ENCODE measurements at regions not wholly inside any gene's neighbourhood (a gene's known extent, or its start where the extent isn't known, plus 50 kb on each side); places are given as distances from the start of the nearest gene placed in this dataset.

DNA sequence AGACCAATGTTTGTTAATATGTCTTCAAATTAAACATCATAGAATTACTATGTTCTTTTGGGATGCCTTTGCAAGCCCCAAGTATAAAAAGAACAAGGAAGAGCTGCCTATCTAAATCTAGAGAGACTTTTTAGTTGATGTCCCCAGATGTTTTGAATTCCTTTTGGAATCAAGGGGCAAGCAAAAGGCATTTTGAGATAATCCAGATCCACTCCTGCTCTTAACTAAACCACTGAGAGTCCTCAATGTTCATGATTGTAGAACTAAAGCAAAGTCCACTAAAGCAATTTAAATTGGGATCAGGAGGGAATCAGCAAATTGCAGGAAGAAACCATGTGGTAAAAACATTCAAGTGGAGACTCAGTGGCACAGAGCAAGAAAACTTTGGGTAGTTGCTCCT lies 558.5 kb upstream of the VRK2 start:
- TF ChIP-seq, protein P1, sequence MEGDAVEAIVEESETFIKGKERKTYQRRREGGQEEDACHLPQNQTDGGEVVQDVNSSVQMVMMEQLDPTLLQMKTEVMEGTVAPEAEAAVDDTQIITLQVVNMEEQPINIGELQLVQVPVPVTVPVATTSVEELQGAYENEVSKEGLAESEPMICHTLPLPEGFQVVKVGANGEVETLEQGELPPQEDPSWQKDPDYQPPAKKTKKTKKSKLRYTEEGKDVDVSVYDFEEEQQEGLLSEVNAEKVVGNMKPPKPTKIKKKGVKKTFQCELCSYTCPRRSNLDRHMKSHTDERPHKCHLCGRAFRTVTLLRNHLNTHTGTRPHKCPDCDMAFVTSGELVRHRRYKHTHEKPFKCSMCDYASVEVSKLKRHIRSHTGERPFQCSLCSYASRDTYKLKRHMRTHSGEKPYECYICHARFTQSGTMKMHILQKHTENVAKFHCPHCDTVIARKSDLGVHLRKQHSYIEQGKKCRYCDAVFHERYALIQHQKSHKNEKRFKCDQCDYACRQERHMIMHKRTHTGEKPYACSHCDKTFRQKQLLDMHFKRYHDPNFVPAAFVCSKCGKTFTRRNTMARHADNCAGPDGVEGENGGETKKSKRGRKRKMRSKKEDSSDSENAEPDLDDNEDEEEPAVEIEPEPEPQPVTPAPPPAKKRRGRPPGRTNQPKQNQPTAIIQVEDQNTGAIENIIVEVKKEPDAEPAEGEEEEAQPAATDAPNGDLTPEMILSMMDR (IDR thresholded peaks at IDR 0.05): no peak
- TF ChIP-seq, protein P2, sequence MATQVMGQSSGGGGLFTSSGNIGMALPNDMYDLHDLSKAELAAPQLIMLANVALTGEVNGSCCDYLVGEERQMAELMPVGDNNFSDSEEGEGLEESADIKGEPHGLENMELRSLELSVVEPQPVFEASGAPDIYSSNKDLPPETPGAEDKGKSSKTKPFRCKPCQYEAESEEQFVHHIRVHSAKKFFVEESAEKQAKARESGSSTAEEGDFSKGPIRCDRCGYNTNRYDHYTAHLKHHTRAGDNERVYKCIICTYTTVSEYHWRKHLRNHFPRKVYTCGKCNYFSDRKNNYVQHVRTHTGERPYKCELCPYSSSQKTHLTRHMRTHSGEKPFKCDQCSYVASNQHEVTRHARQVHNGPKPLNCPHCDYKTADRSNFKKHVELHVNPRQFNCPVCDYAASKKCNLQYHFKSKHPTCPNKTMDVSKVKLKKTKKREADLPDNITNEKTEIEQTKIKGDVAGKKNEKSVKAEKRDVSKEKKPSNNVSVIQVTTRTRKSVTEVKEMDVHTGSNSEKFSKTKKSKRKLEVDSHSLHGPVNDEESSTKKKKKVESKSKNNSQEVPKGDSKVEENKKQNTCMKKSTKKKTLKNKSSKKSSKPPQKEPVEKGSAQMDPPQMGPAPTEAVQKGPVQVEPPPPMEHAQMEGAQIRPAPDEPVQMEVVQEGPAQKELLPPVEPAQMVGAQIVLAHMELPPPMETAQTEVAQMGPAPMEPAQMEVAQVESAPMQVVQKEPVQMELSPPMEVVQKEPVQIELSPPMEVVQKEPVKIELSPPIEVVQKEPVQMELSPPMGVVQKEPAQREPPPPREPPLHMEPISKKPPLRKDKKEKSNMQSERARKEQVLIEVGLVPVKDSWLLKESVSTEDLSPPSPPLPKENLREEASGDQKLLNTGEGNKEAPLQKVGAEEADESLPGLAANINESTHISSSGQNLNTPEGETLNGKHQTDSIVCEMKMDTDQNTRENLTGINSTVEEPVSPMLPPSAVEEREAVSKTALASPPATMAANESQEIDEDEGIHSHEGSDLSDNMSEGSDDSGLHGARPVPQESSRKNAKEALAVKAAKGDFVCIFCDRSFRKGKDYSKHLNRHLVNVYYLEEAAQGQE (IDR thresholded peaks at IDR 0.05; ENCODE audit: insufficient read depth in 1 of 2, low read depth in 2 of 2, low read length in 1 of 2): no peak
- TF ChIP-seq TCF7L2 (IDR thresholded peaks at IDR 0.05; ENCODE audit: low read depth, low read length) (no peak), POLR2AphosphoS5 (IDR thresholded peaks at IDR 0.05; ENCODE audit: low read depth, low read length) (no peak), SIN3A (IDR thresholded peaks at IDR 0.05; ENCODE audit: borderline replicate concordance, insufficient read depth, low read depth, low read length) (no peak)

All from Panc1 (cell line).